Nephron (organoid): ENCODE measurements at regions not wholly inside any gene's neighbourhood (a gene's known extent, or its start where the extent isn't known, plus 50 kb on each side); places are given as distances from the start of the nearest gene placed in this dataset.

Experiments
- H3K27ac Mint-ChIP-seq, 3 experiments: 2 replicates each; pipeline ENCODE4 v1.8.0; 2020; ENCODE audit warnings: mixed read lengths in 3 of 3, mild to moderate bottlenecking in 2 of 3, moderate library complexity in 1 of 3
- H3K27me3 Mint-ChIP-seq: 2 replicates; pipeline ENCODE4 v1.8.0; 2021; ENCODE audit warnings: low read depth, mild to moderate bottlenecking, moderate library complexity, mixed read lengths
- H3K36me3 Mint-ChIP-seq: 2 replicates; pipeline ENCODE4 v1.8.0; 2020; ENCODE audit warnings: low read depth, mixed read lengths
- H3K4me1 Mint-ChIP-seq: 2 replicates; pipeline ENCODE4 v1.8.0; 2020; ENCODE audit warnings: mixed read lengths
- H3K4me3 Mint-ChIP-seq, 3 experiments: 2 replicates each; pipeline ENCODE4 v1.8.0; 2020; ENCODE audit warnings: mild to moderate bottlenecking in 3 of 3, mixed read lengths in 3 of 3, moderate library complexity in 2 of 3
- H3K9me3 Mint-ChIP-seq: 2 replicates; pipeline ENCODE4 v1.8.0; 2020; ENCODE audit warnings: mixed read lengths
- TF ChIP-seq, protein P1 (sequence below), 3 experiments: fragments of 200-600 bp; sonication (generic); IDR thresholded peaks; one replicate each; pipeline ENCODE4 v1.5.0; 2021; ENCODE audit warnings: antibody characterized with exemption in 3 of 3; ENCODE audit not compliant: unreplicated experiment in 3 of 3

DNA sequence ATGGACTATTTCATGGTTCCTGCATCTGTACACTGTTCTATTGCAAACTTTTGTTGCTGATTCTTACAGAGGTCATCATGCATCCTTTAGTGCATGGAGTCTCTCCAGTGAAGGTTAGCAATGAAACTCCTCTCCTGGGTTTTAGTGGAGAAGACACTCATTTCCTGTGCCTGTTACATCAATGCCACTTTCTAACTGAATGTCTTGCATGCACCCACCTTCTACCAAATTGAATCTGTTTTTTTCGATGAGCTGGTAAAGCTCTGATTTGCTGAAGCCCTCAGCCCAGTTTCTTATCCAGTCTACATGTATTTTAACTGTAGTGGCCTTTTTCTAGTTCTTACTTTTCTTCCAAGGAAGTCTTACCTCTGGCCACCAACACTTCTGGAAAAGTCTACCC, 591.8 kb upstream of the ADAMTS16 start:
- TF ChIP-seq, protein P1, sequence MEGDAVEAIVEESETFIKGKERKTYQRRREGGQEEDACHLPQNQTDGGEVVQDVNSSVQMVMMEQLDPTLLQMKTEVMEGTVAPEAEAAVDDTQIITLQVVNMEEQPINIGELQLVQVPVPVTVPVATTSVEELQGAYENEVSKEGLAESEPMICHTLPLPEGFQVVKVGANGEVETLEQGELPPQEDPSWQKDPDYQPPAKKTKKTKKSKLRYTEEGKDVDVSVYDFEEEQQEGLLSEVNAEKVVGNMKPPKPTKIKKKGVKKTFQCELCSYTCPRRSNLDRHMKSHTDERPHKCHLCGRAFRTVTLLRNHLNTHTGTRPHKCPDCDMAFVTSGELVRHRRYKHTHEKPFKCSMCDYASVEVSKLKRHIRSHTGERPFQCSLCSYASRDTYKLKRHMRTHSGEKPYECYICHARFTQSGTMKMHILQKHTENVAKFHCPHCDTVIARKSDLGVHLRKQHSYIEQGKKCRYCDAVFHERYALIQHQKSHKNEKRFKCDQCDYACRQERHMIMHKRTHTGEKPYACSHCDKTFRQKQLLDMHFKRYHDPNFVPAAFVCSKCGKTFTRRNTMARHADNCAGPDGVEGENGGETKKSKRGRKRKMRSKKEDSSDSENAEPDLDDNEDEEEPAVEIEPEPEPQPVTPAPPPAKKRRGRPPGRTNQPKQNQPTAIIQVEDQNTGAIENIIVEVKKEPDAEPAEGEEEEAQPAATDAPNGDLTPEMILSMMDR (IDR thresholded peaks at IDR 0.05; ENCODE audit: unreplicated experiment in 3 of 3) = no peak
- no peak overlapping the region for H3K27ac Mint-ChIP-seq
- peaks cover 21% of the 10 kb centered on the region for H3K27me3 Mint-ChIP-seq
- no peaks in the 10 kb centered on the region for H3K36me3 Mint-ChIP-seq
- H3K4me1 Mint-ChIP-seq = peaks cover 5% of the 10 kb centered on the region
- H3K9me3 Mint-ChIP-seq = peaks cover 4% of the 10 kb centered on the region
- H3K4me3 Mint-ChIP-seq = no peak overlapping the region

- Mint-ChIP-seq H3K27me3 (peaks cover 17% of the 10 kb centered on the region), H3K4me3 (no peak overlapping the region), H3K9me3 (peaks cover 9% of the 10 kb centered on the region), H3K27ac (no peak overlapping the region), H3K36me3 (no peaks in the 10 kb centered on the region), H3K4me1 (peaks cover 15% of the 10 kb centered on the region)
- TF ChIP-seq, protein P1 (IDR thresholded peaks at IDR 0.05; ENCODE audit: unreplicated experiment in 3 of 3) = no peak
Observed at GRCh38 chr5:4549351-4549750, 590.8 kb upstream of the ADAMTS16 start.

DNA sequence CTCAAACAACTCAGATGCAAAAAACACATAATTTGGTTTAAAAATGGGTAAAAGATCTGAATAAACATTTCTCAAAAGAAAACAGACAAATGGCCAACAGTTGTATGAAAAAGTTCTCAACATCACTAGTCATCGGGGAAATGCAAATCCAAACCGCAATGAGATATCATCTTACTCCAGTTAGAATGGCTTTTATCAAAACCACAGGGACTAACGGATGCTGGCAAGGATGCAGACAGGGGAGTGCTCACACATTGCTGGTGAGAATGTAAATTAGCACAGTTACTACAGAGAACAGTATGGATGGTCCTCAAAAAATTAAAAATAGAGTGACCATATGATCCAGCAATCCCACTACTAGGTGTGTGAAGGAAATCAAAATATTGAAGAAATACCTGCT, 589.1 kb upstream of the ADAMTS16 start:
- H3K9me3 Mint-ChIP-seq = peaks cover 9% of the 10 kb centered on the region
- no peak overlapping the region for H3K27ac Mint-ChIP-seq
- TF ChIP-seq, protein P1 (IDR thresholded peaks at IDR 0.05; ENCODE audit: unreplicated experiment in 3 of 3) = no peak
- peaks cover 15% of the 10 kb centered on the region for H3K27me3 Mint-ChIP-seq
- H3K4me1 Mint-ChIP-seq = peaks cover 16% of the 10 kb centered on the region
- H3K4me3 Mint-ChIP-seq = no peak overlapping the region
- H3K36me3 Mint-ChIP-seq = no peaks in the 10 kb centered on the region

DNA sequence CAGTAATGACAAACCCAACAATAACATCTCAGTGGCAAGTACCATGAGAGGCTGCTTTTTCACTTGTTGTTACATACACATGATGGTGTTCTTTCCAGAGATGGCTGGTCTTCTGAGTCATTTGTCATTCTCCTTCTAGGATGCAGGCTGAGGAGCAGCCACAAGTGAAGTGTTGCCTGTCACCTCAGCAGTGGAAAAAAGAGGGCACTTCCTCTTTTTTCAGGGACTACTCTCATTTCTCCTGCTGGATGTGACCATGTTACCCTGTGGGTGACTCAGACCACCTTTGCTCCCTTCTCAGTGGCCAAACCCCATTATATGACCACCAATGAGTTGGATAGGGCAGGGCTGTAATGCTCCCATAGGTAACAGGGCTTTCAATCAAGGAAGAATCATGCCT, 587.0 kb upstream of the ADAMTS16 start:
- Mint-ChIP-seq H3K27ac (no peak overlapping the region), H3K9me3 (peaks cover 9% of the 10 kb centered on the region), H3K36me3 (no peaks in the 10 kb centered on the region), H3K4me3 (no peak overlapping the region), H3K27me3 (peaks cover 15% of the 10 kb centered on the region), H3K4me1 (peaks cover 16% of the 10 kb centered on the region)
- TF ChIP-seq, protein P1 (IDR thresholded peaks at IDR 0.05; ENCODE audit: unreplicated experiment in 3 of 3) = no peak

DNA sequence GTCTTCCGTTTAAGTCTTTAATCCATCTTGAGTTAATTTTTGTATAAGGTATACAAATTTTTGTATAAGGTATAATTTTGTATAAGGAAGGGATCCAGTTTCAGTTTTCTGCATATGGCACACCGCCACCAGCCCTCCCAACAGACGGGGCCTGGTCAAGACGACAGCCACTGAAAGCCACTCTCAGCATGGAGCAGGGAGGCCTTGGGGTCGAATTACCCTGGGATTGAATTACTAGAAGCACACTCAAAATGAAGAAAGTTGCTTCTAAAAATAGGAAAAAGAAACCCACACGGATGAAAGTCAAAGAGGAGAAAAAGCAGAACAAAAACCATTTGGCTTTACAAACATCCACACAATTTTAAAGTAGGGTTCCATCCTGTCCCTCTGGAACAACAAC, 586.2 kb upstream of the ADAMTS16 start:
- peak overlapping the region in 2 of 3 experiments; percentile 59 to 76 for H3K27ac Mint-ChIP-seq

DNA sequence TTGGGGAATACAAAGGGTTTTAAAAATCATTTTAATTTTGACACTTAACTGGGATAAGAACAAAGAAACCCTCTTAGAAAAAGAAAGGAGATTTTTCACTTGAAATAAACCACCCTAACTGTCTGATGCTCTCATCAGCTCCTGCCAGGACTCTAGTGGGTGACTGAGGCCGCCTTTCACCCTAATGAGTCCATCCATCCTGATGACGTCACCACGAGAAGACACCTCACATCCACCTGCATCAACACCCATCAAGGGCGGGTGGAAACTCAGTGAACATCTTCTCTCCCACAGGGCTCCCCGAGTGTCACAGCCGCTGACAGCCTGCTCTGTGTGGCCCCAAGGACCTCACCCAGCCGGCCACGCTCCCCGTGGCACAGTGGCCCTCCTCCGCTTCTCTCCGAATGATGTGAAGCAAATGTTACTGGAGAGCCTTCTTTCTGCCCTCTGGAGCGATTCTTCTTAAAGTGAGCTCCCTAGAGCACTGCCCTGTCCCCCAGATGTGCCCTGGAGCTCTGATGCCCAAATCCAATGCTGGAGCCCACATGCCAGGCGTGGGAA, 584.3 kb upstream of the ADAMTS16 start:
- Mint-ChIP-seq H3K4me1 (peaks cover 16% of the 10 kb centered on the region), H3K27me3 (peaks cover 3% of the 10 kb centered on the region), H3K4me3 (no peak overlapping the region), H3K27ac (no peak overlapping the region), H3K36me3 (peaks cover 4% of the 10 kb centered on the region), H3K9me3 (peaks cover 14% of the 10 kb centered on the region)
- TF ChIP-seq, protein P1 (IDR thresholded peaks at IDR 0.05; ENCODE audit: unreplicated experiment in 3 of 3) = no peak

More for the DNA sequence above, 586.2 kb upstream of the ADAMTS16 start:
- TF ChIP-seq, protein P1 (IDR thresholded peaks at IDR 0.05; ENCODE audit: unreplicated experiment in 3 of 3) = no peak
- no peaks in the 10 kb centered on the region for H3K36me3 Mint-ChIP-seq
- peaks cover 16% of the 10 kb centered on the region for H3K4me1 Mint-ChIP-seq
- peaks cover 10% of the 10 kb centered on the region for H3K27me3 Mint-ChIP-seq
- peaks cover 9% of the 10 kb centered on the region for H3K9me3 Mint-ChIP-seq
- no peak overlapping the region for H3K4me3 Mint-ChIP-seq
